T-helper 1 cell treated with Interleukin-12 subunit alpha and Interleukin-12 subunit beta and Interleukin-4 antibody, amounts not matched to agents 30 ng/mL and 1 ng/mL, for 36 hours (primary cell): ENCODE measurements at regions not wholly inside any gene's neighbourhood (a gene's known extent, or its start where the extent isn't known, plus 50 kb on each side); places are given as distances from the start of the nearest gene placed in this dataset.
"Not testable (repeated sequence)": the region's sequence is repeated elsewhere in the genome, so short reads cannot be mapped to it uniquely, and the experiment has no call there.

Experiments used
- intact Hi-C: fragments of 100-400 bp; cut with micrococcal nuclease; formaldehyde crosslinking; loops from one replicate; pipeline ENCODE4 v1.15.1; 2024

- intact Hi-C loops = no loop called here
These were observed 133.0 kb upstream of the HTR2C start for GRCh38 chrX:114450911-114451310.

- intact Hi-C loops = no loop called here
These were observed 132.5 kb upstream of the HTR2C start for GRCh38 chrX:114451397-114451796.

DNA sequence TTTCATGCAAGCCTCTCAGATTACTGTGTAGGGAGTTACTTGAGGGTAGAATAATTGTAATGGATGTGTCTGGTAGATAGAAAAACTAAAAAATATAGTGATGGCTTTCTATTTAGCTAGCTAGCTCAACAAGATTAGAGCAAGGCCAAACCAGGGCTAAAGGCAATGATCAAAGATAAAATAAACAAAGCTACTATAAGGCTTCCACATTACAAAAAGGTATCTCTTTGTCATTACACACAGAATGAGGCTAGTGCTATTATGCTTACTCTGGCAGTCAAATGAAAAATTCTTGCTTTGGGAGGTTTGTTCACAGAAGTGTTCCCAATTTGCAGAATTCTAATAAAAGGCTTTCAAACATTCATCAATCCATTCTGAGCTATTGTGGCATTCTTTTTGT lies 121.6 kb upstream of the HTR2C start:
- intact Hi-C loops = no loop called here

GRCh38 chrX:114465689-114466088 lies 118.2 kb upstream of the HTR2C start:
- intact Hi-C loops = no loop called here

DNA sequence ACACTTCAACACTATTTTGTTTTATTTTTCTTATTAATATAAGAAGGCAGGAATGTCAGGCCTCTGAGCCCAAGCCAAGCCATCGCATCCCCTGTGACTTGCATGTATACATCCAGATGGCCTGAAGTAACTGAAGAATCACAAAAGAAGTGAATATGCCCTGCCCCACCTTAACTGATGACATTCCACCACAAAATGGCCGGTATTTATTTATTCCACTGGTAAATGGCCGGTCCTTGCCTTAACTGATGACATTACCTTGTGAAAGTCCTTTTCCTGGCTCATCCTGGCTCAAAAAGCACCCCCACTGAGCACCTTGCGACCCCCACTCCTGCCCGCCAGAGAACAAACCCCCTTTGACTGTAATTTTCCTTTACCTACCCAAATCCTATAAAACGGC lies 111.9 kb upstream of the HTR2C start:
- intact Hi-C loops = not testable (repeated sequence)

DNA sequence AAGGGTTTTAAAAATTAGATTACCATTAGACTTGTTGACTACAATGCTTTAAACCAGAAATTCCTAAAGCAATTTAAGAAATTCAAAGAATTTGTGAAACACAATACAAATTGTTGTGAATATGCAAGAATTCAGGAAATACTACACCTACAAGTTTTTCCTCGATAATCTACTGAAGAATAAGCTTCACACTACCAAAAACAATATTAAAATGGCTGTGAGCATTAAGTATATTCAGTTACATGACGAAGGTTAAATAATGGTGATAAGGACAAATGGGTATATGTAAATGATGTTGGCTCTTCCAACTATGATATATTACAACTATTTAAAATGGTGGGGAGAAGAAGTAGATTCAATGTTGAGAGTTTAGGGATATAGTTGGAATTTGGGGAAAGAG lies 111.1 kb upstream of the HTR2C start:
- intact Hi-C loops = no loop called here

GRCh38 chrX:114500622-114501021 lies 83.3 kb upstream of the HTR2C start:
- intact Hi-C loops = no loop called here

DNA sequence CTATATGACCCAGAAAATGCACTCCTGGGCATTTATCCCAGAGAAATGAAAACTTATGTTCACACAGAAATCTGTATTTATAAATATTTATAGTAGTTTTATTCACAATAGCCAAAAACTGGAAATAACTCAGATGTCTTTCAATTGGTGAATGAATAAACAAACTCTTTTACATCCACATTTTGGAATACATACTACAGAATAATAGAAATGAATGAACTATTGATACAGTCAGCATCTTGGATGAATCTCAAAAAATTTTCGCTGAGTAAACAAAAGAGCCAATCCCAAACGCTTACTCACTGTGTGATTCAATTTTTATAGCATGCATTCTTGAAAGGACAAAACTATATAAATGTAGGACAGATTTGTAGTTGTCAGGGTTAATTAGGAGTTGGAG lies 75.1 kb upstream of the HTR2C start:
- intact Hi-C loops = no loop called here

GRCh38 chrX:114519524-114519923 lies 64.4 kb upstream of the HTR2C start:
- intact Hi-C loops = no loop called here

DNA sequence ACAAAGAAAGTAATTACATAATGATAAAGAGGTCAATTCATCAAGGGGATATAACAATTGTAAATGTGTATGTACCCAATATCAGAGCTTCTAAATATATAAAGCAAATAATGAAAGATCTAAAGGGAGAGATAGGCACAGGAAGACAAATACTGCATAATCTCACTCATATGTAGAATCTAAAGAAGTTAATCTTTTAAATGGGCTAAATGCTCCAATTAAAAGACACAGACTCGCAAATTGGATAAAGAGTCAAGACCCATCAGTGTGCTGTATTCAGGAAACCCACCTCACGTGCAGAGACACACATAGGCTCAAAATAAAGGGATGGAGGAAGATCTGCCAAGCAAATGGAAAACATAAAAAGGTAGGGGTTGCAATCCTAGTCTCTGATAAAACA lies 63.2 kb upstream of the HTR2C start:
- intact Hi-C loops = loop anchor here (5.0 kb wide), 1 partner anchor 78 kb away; no protein-coding TSS in a partner anchor

DNA sequence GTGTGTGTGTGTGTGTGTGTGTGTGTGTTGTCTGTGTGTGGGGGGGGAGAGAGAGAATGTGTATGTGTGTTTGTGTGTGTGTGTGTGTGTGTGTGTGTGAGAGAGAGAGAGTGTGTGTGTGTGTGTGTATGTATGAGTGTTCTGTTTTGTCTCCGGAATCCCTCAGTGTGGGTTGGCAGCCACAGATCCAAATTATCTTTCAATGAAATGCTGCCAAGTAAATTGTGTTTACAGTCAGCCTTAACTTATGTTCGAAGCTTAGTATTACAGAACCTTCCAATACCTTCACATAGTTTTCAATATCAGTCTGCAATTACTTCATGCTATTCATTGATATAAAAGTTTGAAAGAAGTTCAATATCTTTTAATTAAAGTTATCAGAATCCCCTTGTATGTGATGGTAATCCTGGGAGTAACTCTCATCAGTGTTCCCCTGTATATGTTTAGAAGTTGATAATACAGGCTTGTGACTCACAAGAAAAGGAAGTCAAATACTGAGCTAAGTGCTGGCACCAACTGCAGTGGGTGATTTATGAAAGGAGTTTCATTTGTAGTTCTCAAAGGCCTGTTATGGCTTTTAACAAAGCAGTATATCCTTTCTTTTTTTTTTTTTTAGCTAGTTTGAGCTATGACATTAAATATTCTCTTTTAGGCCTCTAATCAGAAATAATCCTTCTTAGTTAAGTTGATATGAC lies 51.6 kb upstream of the HTR2C start:
- intact Hi-C loops = no loop called here
